ENCODE measurements at regions not wholly inside any gene's neighbourhood (a gene's known extent, or its start where the extent isn't known, plus 50 kb on each side); places are given as distances from the start of the nearest gene placed in this dataset.
A peak's percentile ranks its signal among the peaks of the same experiment; 100 is the strongest.

DNA sequence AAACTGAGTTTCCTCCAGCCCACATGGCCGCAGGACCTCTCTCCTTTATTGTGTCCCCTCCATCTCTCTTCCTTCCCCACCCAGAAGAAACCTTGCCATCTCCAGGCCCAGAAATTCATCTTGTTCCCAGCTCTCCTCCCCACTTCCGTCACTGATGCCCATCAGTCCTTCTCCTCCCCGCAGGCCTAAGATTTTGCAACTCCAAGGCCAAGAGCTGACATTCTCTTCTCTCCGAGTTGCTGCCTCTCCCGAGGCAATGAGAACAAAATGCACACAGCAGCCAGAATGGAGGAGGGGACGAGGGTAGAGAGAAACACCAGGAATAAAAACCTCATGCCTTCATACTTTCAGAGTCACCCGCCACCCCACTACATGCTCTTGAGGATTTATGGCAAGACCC, 526.5 kb upstream of the PROK2 start:
- Mint-ChIP-seq H3K4me3 (peak overlapping the region; percentile 9), H3K27ac (peak overlapping the region in 1 of 2 donors; percentile 95), H3K9me3 (no peaks in the 10 kb centered on the region), H3K27me3 (ENCODE audit: low read depth in 2 of 2) (peaks cover 0 to 3% of the 10 kb centered on the region in 2 donors), H3K4me1 (peaks cover 15 to 21% of the 10 kb centered on the region in 2 donors), H3K36me3 (no peaks in the 10 kb centered on the region)
- intact Hi-C loops (cut with micrococcal nuclease): no loop called here
- H3K9me3 ChIP-seq (ENCODE audit: control insufficient read depth, insufficient read depth, low read length): no peaks in the 10 kb centered on the region
- no peak overlapping the region for H3K4me3 ChIP-seq (ENCODE audit: low read length)
- H3K4me1 ChIP-seq (ENCODE audit: control insufficient read depth, insufficient read depth, low read length): peaks cover 19% of the 10 kb centered on the region
- ATAC-seq (no peak), DNase-seq (no peak)
- no peak overlapping the region for H3K27ac ChIP-seq (ENCODE audit: low read length)
- 84% methylated on average over 7 of the region's 7 CpGs for WGBS (ENCODE audit: insufficient coverage)
- no peaks in the 10 kb centered on the region for H3K36me3 ChIP-seq (ENCODE audit: control insufficient read depth, insufficient read depth, low read length)
- H3K27me3 ChIP-seq (ENCODE audit: control insufficient read depth, insufficient read depth, low read length): no peaks in the 10 kb centered on the region
- TF ChIP-seq, protein P1, sequence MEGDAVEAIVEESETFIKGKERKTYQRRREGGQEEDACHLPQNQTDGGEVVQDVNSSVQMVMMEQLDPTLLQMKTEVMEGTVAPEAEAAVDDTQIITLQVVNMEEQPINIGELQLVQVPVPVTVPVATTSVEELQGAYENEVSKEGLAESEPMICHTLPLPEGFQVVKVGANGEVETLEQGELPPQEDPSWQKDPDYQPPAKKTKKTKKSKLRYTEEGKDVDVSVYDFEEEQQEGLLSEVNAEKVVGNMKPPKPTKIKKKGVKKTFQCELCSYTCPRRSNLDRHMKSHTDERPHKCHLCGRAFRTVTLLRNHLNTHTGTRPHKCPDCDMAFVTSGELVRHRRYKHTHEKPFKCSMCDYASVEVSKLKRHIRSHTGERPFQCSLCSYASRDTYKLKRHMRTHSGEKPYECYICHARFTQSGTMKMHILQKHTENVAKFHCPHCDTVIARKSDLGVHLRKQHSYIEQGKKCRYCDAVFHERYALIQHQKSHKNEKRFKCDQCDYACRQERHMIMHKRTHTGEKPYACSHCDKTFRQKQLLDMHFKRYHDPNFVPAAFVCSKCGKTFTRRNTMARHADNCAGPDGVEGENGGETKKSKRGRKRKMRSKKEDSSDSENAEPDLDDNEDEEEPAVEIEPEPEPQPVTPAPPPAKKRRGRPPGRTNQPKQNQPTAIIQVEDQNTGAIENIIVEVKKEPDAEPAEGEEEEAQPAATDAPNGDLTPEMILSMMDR (IDR thresholded peaks at IDR 0.05): no peak

DNA sequence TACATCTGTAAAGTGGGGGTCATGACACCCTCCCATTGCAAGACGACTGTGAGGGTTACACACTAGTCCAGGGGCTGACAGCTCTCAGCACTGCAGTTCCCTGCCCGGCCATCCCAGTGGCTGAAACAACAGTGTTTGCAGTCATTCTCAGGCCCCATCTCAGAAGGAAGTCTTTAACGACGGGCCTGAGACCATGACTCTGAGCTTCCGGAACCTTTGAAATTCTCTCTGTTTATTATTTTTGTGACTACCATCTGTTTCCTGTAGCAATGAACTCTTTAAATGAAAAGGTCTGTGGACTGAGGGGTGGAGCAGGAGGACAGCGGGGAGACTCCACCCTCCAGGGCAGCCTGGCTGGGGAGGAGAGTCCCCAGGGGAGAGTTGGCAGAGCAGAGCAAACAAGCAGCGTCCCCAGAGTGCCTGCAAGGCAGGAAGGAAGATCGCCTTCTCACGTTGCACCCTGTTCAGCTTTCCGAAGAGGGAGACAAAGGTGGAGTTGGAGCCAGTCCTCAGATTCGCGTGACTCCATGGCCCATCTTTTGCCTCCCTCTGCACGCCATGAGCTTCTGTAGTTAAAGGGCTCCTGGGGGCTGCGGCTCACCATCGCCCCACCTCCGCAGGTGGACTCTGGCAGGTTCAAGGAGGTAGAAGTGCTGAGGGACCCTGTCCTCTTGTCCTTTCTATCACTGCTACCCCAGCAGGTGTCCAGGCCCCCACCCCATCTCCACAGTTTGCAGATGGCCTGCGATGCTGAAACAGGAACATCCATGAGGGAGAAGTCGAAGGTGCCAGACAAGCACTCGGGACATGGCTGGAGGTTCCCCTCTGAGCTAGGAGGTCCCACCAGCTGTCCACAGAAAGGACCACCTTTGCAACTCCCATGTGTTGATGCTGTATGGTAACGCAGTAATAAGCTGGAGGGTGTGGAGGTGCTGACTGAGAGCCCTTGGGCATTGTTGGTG, 525.8 kb upstream of the PROK2 start:
- Mint-ChIP-seq H3K9me3 (no peaks in the 10 kb centered on the region), H3K4me3 (peak overlapping the region; percentile 84), H3K27me3 (ENCODE audit: low read depth in 2 of 2) (peaks cover 0 to 3% of the 10 kb centered on the region in 2 donors), H3K36me3 (no peaks in the 10 kb centered on the region), H3K4me1 (peaks cover 15 to 21% of the 10 kb centered on the region in 2 donors), H3K27ac (peak overlapping the region; percentile 86 to 95)
- ATAC-seq (peak; percentile 66 to 78 (median 75)), DNase-seq (peak in 1 of 2 donors; percentile 42)
- no peaks in the 10 kb centered on the region for H3K27me3 ChIP-seq (ENCODE audit: control insufficient read depth, insufficient read depth, low read length)
- no peak overlapping the region for H3K4me3 ChIP-seq (ENCODE audit: low read length)
- H3K36me3 ChIP-seq (ENCODE audit: control insufficient read depth, insufficient read depth, low read length): no peaks in the 10 kb centered on the region
- TF ChIP-seq, protein P1 (IDR thresholded peaks at IDR 0.05): no peak
- H3K4me1 ChIP-seq (ENCODE audit: control insufficient read depth, insufficient read depth, low read length): peaks cover 19% of the 10 kb centered on the region
- H3K9me3 ChIP-seq (ENCODE audit: control insufficient read depth, insufficient read depth, low read length): no peaks in the 10 kb centered on the region
- H3K27ac ChIP-seq (ENCODE audit: low read length): peak overlapping the region; percentile 29
- intact Hi-C loops (cut with micrococcal nuclease): no loop called here
- WGBS (ENCODE audit: insufficient coverage): 20% methylated on average over 20 of the region's 20 CpGs

DNA sequence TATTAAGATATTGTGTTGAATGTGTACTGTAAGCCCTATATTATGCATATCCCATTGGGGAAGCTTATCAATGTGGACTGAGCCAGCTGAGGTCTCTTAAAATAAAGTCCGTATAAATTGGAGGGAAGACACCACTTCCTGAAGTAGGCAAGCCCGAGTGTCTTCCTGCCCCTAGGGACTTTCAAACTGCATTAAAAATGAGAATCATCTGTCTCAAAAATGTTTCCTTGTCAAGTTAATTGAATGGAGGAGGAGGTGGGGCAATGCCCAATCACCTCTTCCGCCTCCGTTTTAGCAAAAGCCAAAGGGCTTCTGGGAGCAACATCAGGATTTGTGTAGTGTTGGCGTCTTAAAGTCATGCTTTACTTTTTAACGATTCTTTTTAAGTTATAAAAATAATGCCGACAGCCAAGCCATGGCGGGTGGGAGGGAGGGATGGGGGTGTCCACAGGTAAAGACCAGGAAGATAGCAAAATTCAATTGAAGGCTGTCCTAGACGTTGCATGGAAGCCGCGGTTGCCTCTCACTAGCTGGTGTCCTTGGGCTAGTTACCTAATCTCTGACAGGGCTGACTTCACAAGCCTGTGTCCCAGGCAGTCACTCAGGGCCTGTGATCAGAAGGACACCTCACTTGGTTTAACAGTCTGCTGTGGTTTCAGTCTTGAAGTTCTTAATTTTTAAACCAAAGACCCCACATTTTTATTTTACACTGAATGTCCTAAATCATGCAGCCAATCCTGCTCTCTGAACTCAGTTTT, 524.9 kb upstream of the PROK2 start:
- H3K9me3 Mint-ChIP-seq: no peaks in the 10 kb centered on the region
- Histone ChIP-seq H3K9me3 (ENCODE audit: control insufficient read depth, insufficient read depth, low read length) (no peaks in the 10 kb centered on the region), H3K27me3 (ENCODE audit: control insufficient read depth, insufficient read depth, low read length) (no peaks in the 10 kb centered on the region), H3K27ac (ENCODE audit: low read length) (peak overlapping the region; percentile 29), H3K4me1 (ENCODE audit: control insufficient read depth, insufficient read depth, low read length) (peaks cover 19% of the 10 kb centered on the region), H3K36me3 (ENCODE audit: control insufficient read depth, insufficient read depth, low read length) (no peaks in the 10 kb centered on the region), H3K4me3 (ENCODE audit: low read length) (no peak overlapping the region)
- peak in 1 of 3 donors; percentile 34 for ATAC-seq
- H3K27me3 Mint-ChIP-seq (ENCODE audit: low read depth in 2 of 2): peaks cover 0 to 4% of the 10 kb centered on the region in 2 donors
- H3K4me3 Mint-ChIP-seq: peak overlapping the region; percentile 84
- H3K4me1 Mint-ChIP-seq: peaks cover 15 to 21% of the 10 kb centered on the region in 2 donors
- DNase-seq: no peak
- TF ChIP-seq, protein P1 (IDR thresholded peaks at IDR 0.05): no peak
- no peaks in the 10 kb centered on the region for H3K36me3 Mint-ChIP-seq
- 54% methylated on average over 11 of the region's 11 CpGs for WGBS (ENCODE audit: insufficient coverage)
- intact Hi-C loops (cut with micrococcal nuclease): no loop called here
- peak overlapping the region; percentile 86 to 95 for H3K27ac Mint-ChIP-seq
